GM18498 (cell line): ENCODE measurements at regions not wholly inside any gene's neighbourhood (a gene's known extent, or its start where the extent isn't known, plus 50 kb on each side); places are given as distances from the start of the nearest gene placed in this dataset.
"Not testable (repeated sequence)": the region's sequence is repeated elsewhere in the genome, so short reads cannot be mapped to it uniquely, and the experiment has no call there.

Experiments used
- ATAC-seq: cut with Tn5 transposase; IDR thresholded peaks from one replicate; pipeline ENCODE4 v1.9.1; 2021; ENCODE audit warnings: mild to moderate bottlenecking, moderate library complexity; ENCODE audit not compliant: unreplicated experiment

GRCh38 chr4:115187136-115187535 lies 73.7 kb upstream of the NDST4 start:
- ATAC-seq = no peak

- not testable (repeated sequence) for ATAC-seq
Observed at GRCh38 chr4:115179438-115180062, 66.1 kb upstream of the NDST4 start.

DNA sequence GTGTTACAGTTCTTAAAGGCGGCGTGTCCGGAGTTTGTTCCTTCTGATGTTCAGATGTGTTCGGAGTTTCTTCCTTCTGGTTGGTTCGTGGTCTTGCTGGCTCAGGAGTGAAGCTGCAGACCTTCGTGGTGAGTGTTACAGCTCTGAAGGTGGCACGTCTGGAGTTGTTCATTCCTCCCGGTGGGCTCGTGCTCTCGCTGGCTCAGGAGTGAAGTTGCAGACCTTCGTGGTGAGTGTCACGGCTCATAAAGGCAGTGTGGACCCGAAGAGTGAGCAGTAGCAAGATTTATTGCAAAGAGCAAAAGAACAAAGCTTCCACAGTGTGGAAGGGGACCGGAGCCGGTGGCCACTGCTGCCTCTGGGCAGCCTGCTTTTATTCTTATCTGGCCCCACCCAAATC lies 65.3 kb upstream of the NDST4 start:
- ATAC-seq = not testable (repeated sequence)

DNA sequence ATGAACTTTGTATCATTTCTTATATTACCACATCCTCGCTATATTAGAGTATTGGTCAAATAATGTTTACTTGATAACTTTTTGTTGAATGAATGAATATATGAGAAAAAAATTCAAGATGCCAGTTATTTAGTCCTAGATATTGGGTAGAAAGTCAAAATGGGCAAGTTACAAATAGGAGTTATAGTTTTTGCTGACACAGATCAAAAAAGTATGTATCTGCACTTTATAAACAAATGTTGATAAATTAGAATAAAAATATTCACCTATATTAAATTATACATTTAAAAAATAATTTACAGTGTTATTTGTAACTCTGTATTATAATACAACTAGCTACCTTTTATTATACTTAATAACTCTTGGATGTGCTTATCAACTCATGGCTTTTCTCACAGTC lies 57.8 kb upstream of the NDST4 start:
- ATAC-seq = no peak

DNA sequence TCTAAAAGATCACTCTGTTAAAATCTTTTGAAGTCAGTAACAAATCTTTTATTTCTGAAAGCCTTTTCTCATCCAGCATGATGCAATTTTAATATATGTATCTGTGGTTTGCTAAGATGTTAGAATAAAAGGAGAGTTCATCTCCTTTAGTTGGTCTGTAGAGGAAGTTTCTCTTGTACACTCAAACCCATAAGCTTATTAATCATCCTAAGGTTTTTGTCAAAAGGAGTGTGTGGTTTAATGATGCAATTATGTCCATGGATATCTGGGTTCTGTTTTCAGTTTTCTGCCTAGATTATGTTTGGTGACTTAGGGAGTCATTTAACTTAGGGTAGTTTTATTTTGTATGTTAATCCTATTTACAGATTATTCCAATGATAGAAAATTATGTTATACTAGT lies 52.1 kb upstream of the NDST4 start:
- no peak for ATAC-seq
